ENCODE measurements at regions not wholly inside any gene's neighbourhood (a gene's known extent, or its start where the extent isn't known, plus 50 kb on each side); places are given as distances from the start of the nearest gene placed in this dataset.

- in situ Hi-C loops (cut with MboI; ENCODE audit: low pct_ligation_motif_present in 1 of 4, low pct_unique_long_range_greater_than_20kb in 1 of 4, low sequenced_read_pairs in 3 of 4) (no loop called here), intact Hi-C loops (cut with DNase I; ENCODE audit: low total_unique reads) (no loop called here)
- no peaks in the 10 kb centered on the region for H3K36me3 ChIP-seq
- H3K9me3 ChIP-seq, result no peaks in the 10 kb centered on the region
- DNase-seq, result no peak
- no peaks in the 10 kb centered on the region for H3K27me3 ChIP-seq
- H3K4me3 ChIP-seq, result no peak overlapping the region
- WGBS, 2 donors (ENCODE audit: low coverage in 1 of 2), result 42 to 50% methylated on average over 3 of the region's 3 CpGs
- TF ChIP-seq EP300 (IDR thresholded peaks at IDR 0.05; ENCODE audit: low read depth) (no peak), CTCF (IDR thresholded peaks at IDR 0.05) (no peak), POLR2A (IDR thresholded peaks at IDR 0.05) (no peak), POLR2AphosphoS5 (IDR thresholded peaks at IDR 0.05) (no peak)
- H3K27ac ChIP-seq, result no peak overlapping the region
- no peaks in the 10 kb centered on the region for H3K4me1 ChIP-seq
These were observed 446.0 kb upstream of the EPHA3 start for GRCh38 chr3:88661433-88661824.

GRCh38 chr3:88668180-88668579, 439.2 kb upstream of the EPHA3 start:
- in situ Hi-C loops (cut with MboI; ENCODE audit: low pct_ligation_motif_present in 1 of 4, low pct_unique_long_range_greater_than_20kb in 1 of 4, low sequenced_read_pairs in 3 of 4) (no loop called here), intact Hi-C loops (cut with DNase I; ENCODE audit: low total_unique reads) (no loop called here)
- H3K4me1 ChIP-seq, result no peaks in the 10 kb centered on the region
- no peak overlapping the region for H3K27ac ChIP-seq
- no peak for TF ChIP-seq POLR2AphosphoS5 (IDR thresholded peaks at IDR 0.05)
- no peak for TF ChIP-seq EP300 (IDR thresholded peaks at IDR 0.05; ENCODE audit: low read depth)
- TF ChIP-seq POLR2A (IDR thresholded peaks at IDR 0.05), result no peak
- no peak for TF ChIP-seq CTCF (IDR thresholded peaks at IDR 0.05)
- no peaks in the 10 kb centered on the region for H3K27me3 ChIP-seq
- WGBS, 2 donors (ENCODE audit: low coverage in 1 of 2), result 77 to 100% methylated on average over 1 to 2 of the region's 2 CpGs
- H3K9me3 ChIP-seq, result no peaks in the 10 kb centered on the region
- no peaks in the 10 kb centered on the region for H3K36me3 ChIP-seq
- no peak overlapping the region for H3K4me3 ChIP-seq
- DNase-seq, result no peak

DNA sequence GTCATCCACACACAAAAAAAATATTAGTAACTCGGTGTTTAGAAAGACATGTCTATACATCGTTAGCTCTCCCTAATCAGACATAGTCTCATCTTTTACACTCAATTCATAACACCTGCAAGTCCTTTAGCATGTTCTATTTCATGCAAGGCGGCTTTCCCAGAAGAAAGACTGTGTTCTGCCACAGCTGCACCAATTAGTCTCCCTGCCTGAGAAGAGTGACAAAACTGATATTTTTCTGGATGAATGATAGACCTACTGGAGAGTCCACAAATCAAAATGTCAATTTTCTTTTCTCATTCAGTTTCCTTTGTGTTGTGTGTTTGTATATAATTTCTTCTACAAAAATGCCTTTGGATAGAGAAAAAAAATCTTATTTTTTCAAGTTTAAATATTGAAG, 435.8 kb upstream of the EPHA3 start:
- in situ Hi-C loops (cut with MboI; ENCODE audit: low pct_ligation_motif_present in 1 of 4, low pct_unique_long_range_greater_than_20kb in 1 of 4, low sequenced_read_pairs in 3 of 4) (no loop called here), intact Hi-C loops (cut with DNase I; ENCODE audit: low total_unique reads) (no loop called here)
- Histone ChIP-seq H3K4me1 (no peaks in the 10 kb centered on the region), H3K4me3 (no peak overlapping the region), H3K36me3 (no peaks in the 10 kb centered on the region), H3K9me3 (no peaks in the 10 kb centered on the region), H3K27me3 (no peaks in the 10 kb centered on the region), H3K27ac (no peak overlapping the region)
- no peak for TF ChIP-seq EP300 (IDR thresholded peaks at IDR 0.05; ENCODE audit: low read depth)
- TF ChIP-seq POLR2AphosphoS5 (IDR thresholded peaks at IDR 0.05), result no peak
- no peak for TF ChIP-seq CTCF (IDR thresholded peaks at IDR 0.05)
- no peak for TF ChIP-seq POLR2A (IDR thresholded peaks at IDR 0.05)
- DNase-seq, result no peak
- WGBS, 2 donors (ENCODE audit: low coverage in 1 of 2), result 82 to 89% methylated on average over 3 of the region's 3 CpGs

DNA sequence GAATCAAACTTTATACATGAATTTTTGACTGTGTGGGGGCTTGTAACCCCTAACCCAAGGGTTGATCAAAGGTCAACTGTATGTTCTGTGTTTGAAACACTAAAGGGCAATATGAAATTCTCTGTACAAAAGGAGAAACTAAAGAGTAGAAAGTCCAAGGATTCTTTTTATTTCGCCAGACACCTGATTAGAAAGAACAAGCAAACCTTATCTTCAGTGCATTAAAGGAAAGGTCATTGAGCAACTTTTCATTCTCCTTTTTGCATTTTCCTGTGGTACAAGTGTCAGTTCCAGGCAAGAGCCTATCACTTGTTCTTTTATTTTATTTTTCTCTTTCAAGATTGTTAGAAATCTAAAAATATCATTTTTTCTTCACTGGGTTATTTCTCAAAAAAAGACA, 430.1 kb upstream of the EPHA3 start:
- H3K27me3 ChIP-seq, result no peaks in the 10 kb centered on the region
- in situ Hi-C loops (cut with MboI; ENCODE audit: low pct_ligation_motif_present in 1 of 4, low pct_unique_long_range_greater_than_20kb in 1 of 4, low sequenced_read_pairs in 3 of 4) (no loop called here), intact Hi-C loops (cut with DNase I; ENCODE audit: low total_unique reads) (no loop called here)
- H3K4me1 ChIP-seq, result no peaks in the 10 kb centered on the region
- no peaks in the 10 kb centered on the region for H3K9me3 ChIP-seq
- TF ChIP-seq EP300 (IDR thresholded peaks at IDR 0.05; ENCODE audit: low read depth) (no peak), CTCF (IDR thresholded peaks at IDR 0.05) (no peak), POLR2A (IDR thresholded peaks at IDR 0.05) (no peak), POLR2AphosphoS5 (IDR thresholded peaks at IDR 0.05) (no peak)
- no peak overlapping the region for H3K4me3 ChIP-seq
- no peak overlapping the region for H3K27ac ChIP-seq
- H3K36me3 ChIP-seq, result no peaks in the 10 kb centered on the region
- DNase-seq, result no peak
- 52 to 57% methylated on average over 1 of the region's 1 CpG for WGBS, 2 donors (ENCODE audit: low coverage in 1 of 2)

Data from transverse colon (tissue), 4 donors.